Prostate gland (tissue), 2 donors: ENCODE measurements at regions not wholly inside any gene's neighbourhood (a gene's known extent, or its start where the extent isn't known, plus 50 kb on each side); places are given as distances from the start of the nearest gene placed in this dataset.

Experiments
- DNase-seq: peaks from one replicate; pipeline ENCODE4 v3.0.0-alpha.2; 2019; ENCODE audit warnings: low spot score
- H3K27ac ChIP-seq, 2 donors: fragments of 200-600 bp; sonication (generic); 2 replicates each; pipeline ENCODE4 v1.5.1; 2017 to 2019
- H3K27me3 ChIP-seq: fragments of 200-600 bp; sonication (generic); replicated peaks from 2 replicates; pipeline ENCODE4 v1.5.1; 2019; ENCODE audit not compliant: insufficient read depth
- H3K36me3 ChIP-seq, 2 donors: fragments of 200-600 bp; sonication (generic); 1 replicate in 1 of 2; 2 replicates in 1 of 2; pipeline versions ENCODE4 v1.5.1 to v1.8.1; 2017 to 2019
- H3K4me1 ChIP-seq: fragments of 200-600 bp; sonication (generic); replicated peaks from 2 replicates; pipeline ENCODE4 v1.5.1; 2019
- H3K4me3 ChIP-seq, 2 donors: fragments of 200-600 bp; sonication (generic); 2 replicates each; pipeline ENCODE4 v1.5.1; 2017 to 2019
- H3K9me3 ChIP-seq: fragments of 200-600 bp; sonication (generic); 2 replicates; pipeline ENCODE4 v1.5.1; 2017
- POLR2A ChIP-seq: fragments of 450-650 bp; IDR thresholded peaks from one replicate; pipeline ENCODE4 v1.6.1; 2016; ENCODE audit warnings: antibody characterized with exemption, mild to moderate bottlenecking
- POLR2AphosphoS5 ChIP-seq: sonication (generic); formaldehyde crosslinking; IDR thresholded peaks from one replicate; pipeline ENCODE4 v1.6.1; 2017; ENCODE audit warnings: antibody characterized with exemption
- WGBS: methylation state at CpG from one replicate; pipeline ENCODE4 v1.1.5; 2018; 5-methylcytosine and 5-hydroxymethylcytosine counted together
- intact Hi-C: fragments of 100-400 bp; cut with DNase I; formaldehyde crosslinking; loops from one replicate; pipeline ENCODE4 v1.14.2; 2022
- TF ChIP-seq, protein P1 (sequence below), 4 experiments: fragments of 200-600 bp in 2 of 4; fragments of 450-650 bp in 2 of 4; sonication (generic) in 2 of 4; IDR thresholded peaks; 1 replicate in 3 of 4; 2 replicates in 1 of 4; pipeline ENCODE4 v1.5.1; 2016 to 2019; ENCODE audit warnings: antibody characterized with exemption in 4 of 4, mild to moderate bottlenecking in 2 of 4, moderate library complexity in 2 of 4

- Histone ChIP-seq H3K36me3 (no peaks in the 10 kb centered on the region), H3K27me3 (no peaks in the 10 kb centered on the region), H3K27ac (no peak overlapping the region), H3K4me3 (no peak overlapping the region), H3K9me3 (no peaks in the 10 kb centered on the region), H3K4me1 (no peaks in the 10 kb centered on the region)
- 88% methylated on average over 2 of the region's 2 CpGs for WGBS
- no peak for DNase-seq
- intact Hi-C loops: no loop called here
- TF ChIP-seq POLR2A: no peak
- no peak for TF ChIP-seq POLR2AphosphoS5
- TF ChIP-seq, protein P1, sequence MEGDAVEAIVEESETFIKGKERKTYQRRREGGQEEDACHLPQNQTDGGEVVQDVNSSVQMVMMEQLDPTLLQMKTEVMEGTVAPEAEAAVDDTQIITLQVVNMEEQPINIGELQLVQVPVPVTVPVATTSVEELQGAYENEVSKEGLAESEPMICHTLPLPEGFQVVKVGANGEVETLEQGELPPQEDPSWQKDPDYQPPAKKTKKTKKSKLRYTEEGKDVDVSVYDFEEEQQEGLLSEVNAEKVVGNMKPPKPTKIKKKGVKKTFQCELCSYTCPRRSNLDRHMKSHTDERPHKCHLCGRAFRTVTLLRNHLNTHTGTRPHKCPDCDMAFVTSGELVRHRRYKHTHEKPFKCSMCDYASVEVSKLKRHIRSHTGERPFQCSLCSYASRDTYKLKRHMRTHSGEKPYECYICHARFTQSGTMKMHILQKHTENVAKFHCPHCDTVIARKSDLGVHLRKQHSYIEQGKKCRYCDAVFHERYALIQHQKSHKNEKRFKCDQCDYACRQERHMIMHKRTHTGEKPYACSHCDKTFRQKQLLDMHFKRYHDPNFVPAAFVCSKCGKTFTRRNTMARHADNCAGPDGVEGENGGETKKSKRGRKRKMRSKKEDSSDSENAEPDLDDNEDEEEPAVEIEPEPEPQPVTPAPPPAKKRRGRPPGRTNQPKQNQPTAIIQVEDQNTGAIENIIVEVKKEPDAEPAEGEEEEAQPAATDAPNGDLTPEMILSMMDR (IDR thresholded peaks at IDR 0.05): no peak
Measured at GRCh38 chr2:123456416-123456815, 568.7 kb upstream of the CNTNAP5 start.

- intact Hi-C loops: no loop called here
- no peak overlapping the region for H3K4me3 ChIP-seq
- H3K9me3 ChIP-seq: no peaks in the 10 kb centered on the region
Measured at GRCh38 chr2:123463886-123464285, 561.2 kb upstream of the CNTNAP5 start.

GRCh38 chr2:123468071-123468470 lies 557.0 kb upstream of the CNTNAP5 start:
- TF ChIP-seq POLR2A (no peak), POLR2AphosphoS5 (no peak)
- TF ChIP-seq, protein P1 (IDR thresholded peaks at IDR 0.05): no peak
- intact Hi-C loops: no loop called here

More at GRCh38 chr2:123463886-123464285, 561.2 kb upstream of the CNTNAP5 start:
- TF ChIP-seq, protein P1 (IDR thresholded peaks at IDR 0.05): no peak
- peak; percentile 8 for TF ChIP-seq POLR2AphosphoS5
- no peaks in the 10 kb centered on the region for H3K36me3 ChIP-seq
- no peak overlapping the region for H3K27ac ChIP-seq
- no peaks in the 10 kb centered on the region for H3K27me3 ChIP-seq
- no peak for DNase-seq
- no peaks in the 10 kb centered on the region for H3K4me1 ChIP-seq

GRCh38 chr2:123481406-123481805 lies 543.7 kb upstream of the CNTNAP5 start:
- no peak overlapping the region for H3K27ac ChIP-seq
- TF ChIP-seq POLR2AphosphoS5 (no peak), POLR2A (no peak)
- TF ChIP-seq, protein P1 (IDR thresholded peaks at IDR 0.05): no peak
- no peaks in the 10 kb centered on the region for H3K4me1 ChIP-seq
- no peaks in the 10 kb centered on the region for H3K9me3 ChIP-seq
- H3K27me3 ChIP-seq: no peaks in the 10 kb centered on the region
- no peak for DNase-seq
- WGBS: 63% methylated on average over 3 of the region's 3 CpGs
- H3K36me3 ChIP-seq: no peaks in the 10 kb centered on the region
- intact Hi-C loops: no loop called here
- no peak overlapping the region for H3K4me3 ChIP-seq

More at GRCh38 chr2:123468071-123468470, 557.0 kb upstream of the CNTNAP5 start:
- H3K4me3 ChIP-seq: no peak overlapping the region
- no peaks in the 10 kb centered on the region for H3K27me3 ChIP-seq
- H3K9me3 ChIP-seq: no peaks in the 10 kb centered on the region
- H3K27ac ChIP-seq: no peak overlapping the region
- WGBS: 11% methylated on average over 1 of the region's 1 CpG
- H3K4me1 ChIP-seq: no peaks in the 10 kb centered on the region
- no peak for DNase-seq
- no peaks in the 10 kb centered on the region for H3K36me3 ChIP-seq

- WGBS: 74% methylated on average over 1 of the region's 1 CpG
- TF ChIP-seq, protein P1 (IDR thresholded peaks at IDR 0.05): no peak
- TF ChIP-seq POLR2A (no peak), POLR2AphosphoS5 (no peak)
- Histone ChIP-seq H3K4me3 (no peak overlapping the region), H3K27me3 (no peaks in the 10 kb centered on the region), H3K36me3 (no peaks in the 10 kb centered on the region), H3K4me1 (no peaks in the 10 kb centered on the region), H3K9me3 (no peaks in the 10 kb centered on the region), H3K27ac (no peak overlapping the region)
- intact Hi-C loops: no loop called here
- DNase-seq: no peak
Measured at GRCh38 chr2:123485056-123485455, 540.0 kb upstream of the CNTNAP5 start.
